PC-3 (cell line): ENCODE measurements at regions not wholly inside any gene's neighbourhood (a gene's known extent, or its start where the extent isn't known, plus 50 kb on each side); places are given as distances from the start of the nearest gene placed in this dataset.

Experiments used
- ATAC-seq: fragments of 200-7000 bp; cut with Tn5 transposase; 2 replicates; pipeline ENCODE4 v1.9.1; 2020; ENCODE audit warnings: mild to moderate bottlenecking, moderate library complexity
- BruUV-seq: library from RNA; stranded (reverse); fragments of 400-500 nt; replicated peaks from 2 replicates; lab custom pipeline; 2021; lab: Mats Ljungman, UMichigan
- CTCF ChIA-PET: fragments of 300-600 bp; sonication (Branson Sonifier 250); formaldehyde crosslinking; loops from one replicate; lab custom pipeline; 2022; ENCODE audit warnings: antibody characterized with exemption; lab: Charles Lee
- POLR2A ChIA-PET: fragments of 300-600 bp; sonication (Branson Sonifier 250); formaldehyde crosslinking; loops from one replicate; lab custom pipeline; 2022; ENCODE audit warnings: antibody characterized with exemption; ENCODE audit not compliant: unreplicated experiment; lab: Charles Lee
- DNase-seq: peaks from one replicate; pipeline ENCODE4 v3.0.0-alpha.2; 2015
- H2AFZ ChIP-seq: fragments of 300-600 bp; sonication (generic); 2 replicates; pipeline ENCODE4 v1.6.0; 2016; ENCODE audit warnings: antibody characterized with exemption, low read length
- H3F3A ChIP-seq: fragments of 300-600 bp; sonication (generic); one replicate; pipeline ENCODE4 v1.6.0; 2017; ENCODE audit warnings: antibody characterized with exemption, low read length, control low read depth, mild to moderate bottlenecking; ENCODE audit not compliant: unreplicated experiment
- H3K27ac ChIP-seq: fragments of 300-600 bp; sonication (generic); 2 replicates; pipeline ENCODE4 v1.5.1; 2016; ENCODE audit warnings: mild to moderate bottlenecking, low read length
- H3K27me3 ChIP-seq: fragments of 300-600 bp; sonication (generic); 2 replicates; pipeline ENCODE4 v1.6.1; 2016; ENCODE audit warnings: low read length, mixed read lengths
- H3K36me3 ChIP-seq: fragments of 300-600 bp; sonication (generic); 2 replicates; pipeline ENCODE4 v1.6.1; 2016; ENCODE audit warnings: low read depth, mixed run types, low read length, mixed read lengths
- H3K4me1 ChIP-seq: fragments of 300-600 bp; sonication (generic); 2 replicates; pipeline ENCODE4 v1.5.1; 2016; ENCODE audit warnings: low read length; ENCODE audit not compliant: insufficient read depth
- H3K4me2 ChIP-seq: fragments of 300-600 bp; sonication (generic); 2 replicates; pipeline ENCODE4 v1.6.0; 2016; ENCODE audit warnings: low read length
- H3K4me3 ChIP-seq: fragments of 300-600 bp; sonication (generic); 2 replicates; pipeline ENCODE4 v1.5.1; 2016; ENCODE audit warnings: mild to moderate bottlenecking, low read length, mixed read lengths
- H3K79me2 ChIP-seq: fragments of 300-600 bp; sonication (generic); 2 replicates; pipeline ENCODE4 v1.6.1; 2017; ENCODE audit warnings: low read length, mixed read lengths
- H3K9ac ChIP-seq: fragments of 300-600 bp; sonication (generic); 2 replicates; pipeline ENCODE4 v1.6.0; 2016; ENCODE audit warnings: mild to moderate bottlenecking, low read length
- H3K9me2 ChIP-seq: fragments of 300-600 bp; sonication (generic); replicated peaks from 2 replicates; pipeline ENCODE4 v1.6.1; 2016; ENCODE audit warnings: mixed run types, low read length, mixed read lengths
- H3K9me3 ChIP-seq: fragments of 300-600 bp; sonication (generic); 2 replicates; pipeline ENCODE4 v1.6.1; 2016; ENCODE audit warnings: low read length, mixed read lengths
- H4K20me1 ChIP-seq: fragments of 300-600 bp; sonication (generic); 2 replicates; pipeline ENCODE4 v1.6.1; 2016; ENCODE audit warnings: low read length, mixed read lengths
- CTCF ChIP-seq: fragments of 300-600 bp; sonication (generic); conservative IDR thresholded peaks from 2 replicates; pipeline ENCODE4 v1.5.1; 2017; ENCODE audit warnings: antibody characterized with exemption, low read depth, mild to moderate bottlenecking, low read length
- EZH2 ChIP-seq: fragments of 300-600 bp; sonication (generic); IDR thresholded peaks from one replicate; pipeline ENCODE4 v1.6.1; 2017; ENCODE audit warnings: antibody characterized with exemption, mild to moderate bottlenecking, low read length; ENCODE audit not compliant: unreplicated experiment
- EZH2phosphoT487 ChIP-seq: fragments of 300-600 bp; sonication (generic); IDR thresholded peaks from 2 replicates; pipeline ENCODE4 v1.6.1; 2018; ENCODE audit warnings: mild to moderate bottlenecking, antibody characterized with exemption, low read length, borderline replicate concordance
- intact Hi-C: fragments of 100-400 bp; cut with micrococcal nuclease; formaldehyde crosslinking; loops from 2 replicates; pipeline ENCODE4 v1.9.0; 2023

- ATAC-seq, result peak; percentile 98
- intact Hi-C loops, result loop anchor here (2.0 to 10.0 kb wide), 2 partner anchors 24 to 260 kb away; partner anchors contain the start of gene E2F7
- no peak overlapping the region for H3K27ac ChIP-seq
- TF ChIP-seq CTCF (peak; percentile 65), EZH2phosphoT487 (no peak), EZH2 (no peak)
- peak; percentile 76 for DNase-seq
- H3K9ac ChIP-seq, result no peak overlapping the region
- no TSS peak for BruUV-seq
- H3K4me2 ChIP-seq, result peak overlapping the region; percentile 100
- no peaks in the 10 kb centered on the region for H3K9me2 ChIP-seq
- H3K79me2 ChIP-seq, result no peaks in the 10 kb centered on the region
- no peaks in the 10 kb centered on the region for H3K36me3 ChIP-seq
- no peaks in the 10 kb centered on the region for H3F3A ChIP-seq
- POLR2A ChIA-PET, result interaction anchor here (0.5 kb wide), 1 partner anchor 371 kb away, joined by 3 read pairs; no protein-coding TSS in a partner anchor
- no peaks in the 10 kb centered on the region for H3K9me3 ChIP-seq
- CTCF ChIA-PET, result interaction anchor here (0.6 to 0.9 kb wide), 5 partner anchors 15 to 955 kb away, joined by 3 to 8 read pairs (median 4); no protein-coding TSS in a partner anchor
- peaks cover 42% of the 10 kb centered on the region for H3K27me3 ChIP-seq
- no peaks in the 10 kb centered on the region for H4K20me1 ChIP-seq
- H3K4me3 ChIP-seq, result peak overlapping the region; percentile 78
- H3K4me1 ChIP-seq, result peaks cover 4% of the 10 kb centered on the region
- peak overlapping the region; percentile 95 for H2AFZ ChIP-seq
Observed at GRCh38 chr12:77324763-77325468, 259.5 kb upstream of the E2F7 start.

GRCh38 chr12:77324416-77324762 is 259.0 kb upstream of the E2F7 start:
- Histone ChIP-seq H3K4me3 (peak overlapping the region; percentile 78), H3K79me2 (no peaks in the 10 kb centered on the region), H2AFZ (peak overlapping the region; percentile 95), H3K27ac (no peak overlapping the region), H3K4me1 (peaks cover 4% of the 10 kb centered on the region), H3K9me2 (no peaks in the 10 kb centered on the region), H3K27me3 (peaks cover 42% of the 10 kb centered on the region), H4K20me1 (no peaks in the 10 kb centered on the region), H3K9me3 (no peaks in the 10 kb centered on the region), H3F3A (no peaks in the 10 kb centered on the region), H3K9ac (no peak overlapping the region), H3K4me2 (peak overlapping the region; percentile 100), H3K36me3 (no peaks in the 10 kb centered on the region)
- intact Hi-C loops, result loop anchor here (2.0 to 10.0 kb wide), 2 partner anchors 24 to 260 kb away; partner anchors contain the start of gene E2F7
- TF ChIP-seq CTCF (no peak), EZH2 (no peak), EZH2phosphoT487 (no peak)
- ChIA-PET CTCF (interaction anchor here (0.6 to 0.9 kb wide), 5 partner anchors 16 to 954 kb away, joined by 3 to 8 read pairs (median 4); no protein-coding TSS in a partner anchor), POLR2A (interaction anchor here (0.5 kb wide), 1 partner anchor 370 kb away, joined by 3 read pairs; no protein-coding TSS in a partner anchor)
- no peak for DNase-seq
- ATAC-seq, result peak; percentile 29; the same call in 1 of the 2 replicates
- BruUV-seq, result no TSS peak
